HG03354 (cell line): ENCODE measurements at regions not wholly inside any gene's neighbourhood (a gene's known extent, or its start where the extent isn't known, plus 50 kb on each side); places are given as distances from the start of the nearest gene placed in this dataset.

ENCODE experiments used
- ATAC-seq: cut with Tn5 transposase; IDR thresholded peaks from one replicate; pipeline ENCODE4 v1.9.1; 2021; ENCODE audit warnings: mild to moderate bottlenecking; ENCODE audit not compliant: unreplicated experiment, poor library complexity, severe bottlenecking

- ATAC-seq = no peak
Observed at GRCh38 chr9:107707428-107707837, 217.9 kb upstream of the KLF4 start.

DNA sequence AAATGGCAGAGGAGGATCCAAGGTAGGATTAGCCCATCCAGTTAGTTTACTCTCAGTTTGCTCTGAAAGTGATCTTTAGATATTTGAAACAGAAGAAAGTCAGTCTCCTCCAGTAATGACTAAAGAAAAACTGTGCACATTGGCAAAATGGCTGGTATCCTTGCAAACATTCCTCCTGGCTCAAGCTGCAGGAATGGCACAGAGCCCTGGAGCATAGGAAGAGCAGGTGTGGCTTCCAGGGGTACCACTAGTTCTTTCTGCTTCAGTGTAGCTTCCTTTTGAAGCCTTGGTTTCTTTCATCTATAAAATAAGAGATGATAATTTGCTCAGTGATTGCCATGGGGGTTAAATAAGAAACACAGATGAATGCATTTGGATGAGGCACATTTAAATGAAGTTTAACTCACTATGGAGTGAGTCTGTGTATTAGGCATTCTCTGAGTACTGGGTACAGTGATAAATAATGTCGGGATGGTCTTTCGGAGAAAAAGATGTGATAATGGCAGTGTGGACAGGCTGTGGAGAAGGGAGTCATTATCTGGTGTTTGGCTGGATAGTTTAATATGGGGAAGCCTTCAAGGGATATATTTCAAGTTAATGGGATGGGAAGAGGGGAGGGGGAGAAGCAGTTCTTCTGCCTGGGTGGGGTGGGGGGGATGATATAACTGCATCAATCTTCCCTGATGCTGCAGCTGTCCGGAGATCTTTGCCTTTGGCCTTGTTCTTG, 217.3 kb upstream of the KLF4 start:
- no peak for ATAC-seq

GRCh38 chr9:107705521-107705920, 216.0 kb upstream of the KLF4 start:
- no peak for ATAC-seq

DNA sequence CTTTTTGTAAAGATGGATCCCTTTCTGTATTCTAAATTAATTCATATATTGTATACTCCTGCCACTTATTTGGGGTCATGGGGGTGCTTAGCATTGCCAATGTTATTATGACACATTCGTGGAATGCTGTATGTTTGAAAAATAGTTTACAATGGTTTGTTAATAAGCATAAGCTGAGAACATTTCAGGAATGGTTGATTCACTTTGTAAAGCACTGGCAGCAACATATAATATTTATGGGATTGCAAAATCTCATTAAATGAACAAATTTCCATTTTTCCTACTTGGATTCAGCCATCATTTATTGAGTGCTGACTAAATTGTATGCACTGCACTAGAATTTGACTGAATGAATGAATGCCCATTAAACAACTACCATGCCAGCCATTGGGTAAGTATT, 215.2 kb upstream of the KLF4 start:
- ATAC-seq = no peak

DNA sequence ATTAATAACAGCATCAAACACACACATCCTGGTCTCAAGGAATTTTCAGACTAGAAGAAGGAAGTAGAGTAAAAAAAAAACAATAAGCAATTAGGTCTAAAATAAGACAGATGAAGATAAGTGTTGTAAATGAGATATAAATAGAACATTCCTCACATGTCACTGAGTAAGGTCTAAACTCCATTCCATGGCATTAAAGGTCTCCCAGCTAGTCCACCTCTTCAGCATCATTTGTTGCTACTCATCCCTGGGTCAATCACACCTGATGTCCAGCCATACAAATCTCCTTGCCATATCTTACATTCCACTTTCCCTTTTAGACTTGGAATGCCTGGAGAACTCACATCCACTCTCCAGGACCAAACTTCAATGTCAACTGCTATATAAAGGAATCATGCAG, 214.1 kb upstream of the KLF4 start:
- ATAC-seq = no peak

- ATAC-seq = no peak
Observed at GRCh38 chr9:107700847-107701246, 211.3 kb upstream of the KLF4 start.

DNA sequence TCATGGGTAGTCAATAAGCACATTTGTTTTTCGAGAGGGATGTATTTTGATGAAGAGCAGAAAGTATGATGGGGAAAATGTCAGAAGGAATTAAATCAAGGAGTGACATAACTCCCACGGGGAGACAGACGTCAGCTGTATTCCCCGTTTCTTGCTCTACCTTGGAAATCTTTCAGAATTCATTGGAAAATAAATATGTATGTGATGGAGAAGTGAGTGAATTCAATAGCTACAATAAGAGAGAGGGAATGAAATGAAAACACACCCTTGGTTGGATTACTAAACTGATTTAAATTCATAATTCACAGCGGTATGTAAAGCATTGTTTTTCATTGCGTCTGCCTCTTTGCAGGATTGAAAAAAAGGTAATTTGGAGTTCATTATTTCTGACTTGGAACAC, 209.7 kb upstream of the KLF4 start:
- ATAC-seq = no peak

GRCh38 chr9:107698779-107699178, 209.2 kb upstream of the KLF4 start:
- ATAC-seq = no peak

GRCh38 chr9:107696302-107696701, 206.7 kb upstream of the KLF4 start:
- ATAC-seq = no peak

- ATAC-seq = no peak
Observed at GRCh38 chr9:107694390-107694789, 204.8 kb upstream of the KLF4 start.

DNA sequence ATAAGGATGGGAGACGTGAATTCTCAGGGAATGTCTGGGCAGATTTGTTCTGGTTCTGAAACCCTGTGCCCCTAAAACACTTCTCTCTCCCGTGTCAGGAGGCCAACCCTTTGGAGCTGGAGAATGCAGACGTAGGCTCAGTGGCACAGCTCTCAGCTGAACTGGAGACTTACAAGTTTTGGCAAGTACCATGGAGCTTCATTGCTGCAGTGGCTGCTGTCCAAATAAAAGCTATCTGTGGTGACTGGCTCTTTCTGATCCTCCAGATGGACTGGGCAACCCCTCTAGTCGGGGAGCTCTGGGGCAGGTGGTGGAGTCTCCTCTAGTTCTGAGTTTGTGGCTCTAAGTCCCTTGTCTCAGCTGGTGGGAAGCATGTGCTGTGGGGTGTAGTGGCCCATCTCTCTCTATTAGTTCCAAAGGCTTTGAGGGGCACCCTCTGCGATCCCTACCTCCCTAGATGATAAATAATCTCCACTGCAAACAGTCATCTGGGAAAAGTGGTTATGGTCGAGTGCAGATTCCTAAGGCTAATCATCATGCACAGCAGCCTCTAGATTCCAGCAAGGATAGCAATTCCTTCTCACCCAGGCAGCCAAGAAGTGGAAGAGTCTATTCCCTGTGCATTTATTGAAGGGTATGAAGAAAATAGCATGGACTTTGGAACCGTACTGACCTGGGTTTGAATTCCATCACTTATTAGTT, 204.2 kb upstream of the KLF4 start:
- no peak for ATAC-seq

DNA sequence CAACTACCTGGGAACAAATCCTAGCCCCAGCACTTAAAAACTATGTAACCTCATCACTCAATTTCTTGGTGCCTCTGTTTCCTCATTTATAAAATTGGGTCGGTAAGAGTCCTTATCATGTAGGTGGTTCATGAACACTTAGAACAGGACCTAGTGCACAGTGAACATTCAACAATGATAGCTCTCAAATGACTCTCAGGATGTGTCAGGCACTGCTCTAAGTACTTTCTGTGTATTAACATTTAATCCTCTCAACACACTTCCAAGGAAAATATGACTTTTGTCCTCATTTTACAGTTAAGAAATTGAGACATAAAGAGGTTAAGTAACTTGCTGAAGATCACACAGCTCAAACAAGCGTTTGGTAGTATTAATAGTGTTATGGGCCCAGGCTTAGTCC, 202.1 kb upstream of the KLF4 start:
- ATAC-seq = no peak

GRCh38 chr9:107690021-107690420, 200.5 kb upstream of the KLF4 start:
- no peak for ATAC-seq

DNA sequence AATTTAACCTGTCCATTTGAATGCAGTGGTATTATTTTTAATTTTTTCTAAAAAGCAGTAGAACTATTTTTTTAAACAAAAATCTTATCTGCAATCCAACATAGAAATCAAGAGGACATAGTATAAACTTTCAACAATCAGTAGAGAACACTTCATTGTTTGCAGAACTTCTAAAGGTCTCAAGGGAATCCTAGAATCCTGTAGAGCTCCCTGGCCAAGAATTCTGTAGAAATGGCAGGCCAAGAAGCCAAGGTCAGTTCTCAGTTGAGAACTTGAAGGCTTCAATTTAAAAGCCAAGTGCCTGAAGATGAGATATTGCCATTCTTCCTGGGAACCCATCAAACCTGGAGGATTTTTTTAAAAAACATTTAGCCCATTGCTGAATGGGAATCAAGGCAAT, 199.2 kb upstream of the KLF4 start:
- ATAC-seq = no peak

DNA sequence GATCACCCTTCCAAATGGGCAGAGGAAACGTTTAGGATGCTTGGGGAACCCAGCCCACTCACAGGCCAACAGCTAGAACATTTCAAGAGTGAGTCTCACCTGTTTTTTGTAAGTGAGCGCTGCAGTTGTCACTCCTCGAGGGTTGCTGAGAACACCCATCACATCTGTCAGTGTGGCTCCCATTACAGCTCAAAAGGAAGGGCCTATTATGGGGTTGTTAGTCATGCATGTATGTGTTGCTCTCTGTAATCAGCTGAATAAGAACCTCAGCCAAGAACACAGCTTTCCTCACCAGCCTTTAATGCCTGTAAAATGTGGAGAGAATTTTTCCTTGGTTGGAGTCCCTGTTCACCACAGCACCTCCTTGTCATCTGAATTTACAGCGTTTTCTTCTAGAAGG, 196.3 kb upstream of the KLF4 start:
- no peak for ATAC-seq

DNA sequence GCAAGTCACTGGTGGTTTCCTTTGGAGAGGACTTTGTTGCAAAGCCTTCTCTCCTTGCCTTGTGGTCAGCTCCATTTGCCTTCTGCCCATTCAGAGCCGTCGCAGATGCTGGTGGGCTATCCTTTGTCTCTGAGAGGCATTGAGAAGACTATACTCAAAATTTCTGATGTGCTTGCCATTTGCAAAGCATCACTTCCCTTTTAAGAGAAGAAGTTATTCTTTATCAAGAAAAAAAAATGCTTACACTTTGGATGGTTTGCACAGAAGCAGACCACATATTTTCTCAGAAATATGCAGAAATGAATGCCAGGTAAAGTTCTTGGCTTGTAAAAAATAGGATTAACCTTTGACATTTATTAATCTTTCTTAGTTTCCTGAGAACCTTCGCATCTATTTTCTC, 195.8 kb upstream of the KLF4 start:
- ATAC-seq = no peak

DNA sequence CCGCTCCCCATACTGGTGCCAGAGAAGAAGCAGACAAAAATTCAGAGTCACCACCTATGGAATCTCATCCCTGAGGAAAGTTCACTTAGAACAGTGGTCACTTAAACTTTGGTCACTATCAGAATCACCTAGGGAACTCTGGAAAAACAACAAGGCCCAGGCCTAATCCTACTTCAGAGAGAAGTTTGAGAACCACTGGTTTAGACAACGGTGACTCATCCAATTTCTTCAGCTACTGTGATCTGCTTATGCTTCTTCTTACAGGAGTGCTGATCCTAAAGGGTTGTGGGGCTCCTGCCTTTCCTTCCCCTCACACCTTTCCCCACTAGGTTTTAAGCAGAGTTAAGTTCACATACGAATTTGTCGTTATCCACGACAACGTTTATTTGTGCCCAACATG, 194.7 kb upstream of the KLF4 start:
- no peak for ATAC-seq

- no peak for ATAC-seq
Observed at GRCh38 chr9:107683566-107683965, 194.0 kb upstream of the KLF4 start.

- ATAC-seq = no peak
Observed at GRCh38 chr9:107681988-107682387, 192.4 kb upstream of the KLF4 start.

DNA sequence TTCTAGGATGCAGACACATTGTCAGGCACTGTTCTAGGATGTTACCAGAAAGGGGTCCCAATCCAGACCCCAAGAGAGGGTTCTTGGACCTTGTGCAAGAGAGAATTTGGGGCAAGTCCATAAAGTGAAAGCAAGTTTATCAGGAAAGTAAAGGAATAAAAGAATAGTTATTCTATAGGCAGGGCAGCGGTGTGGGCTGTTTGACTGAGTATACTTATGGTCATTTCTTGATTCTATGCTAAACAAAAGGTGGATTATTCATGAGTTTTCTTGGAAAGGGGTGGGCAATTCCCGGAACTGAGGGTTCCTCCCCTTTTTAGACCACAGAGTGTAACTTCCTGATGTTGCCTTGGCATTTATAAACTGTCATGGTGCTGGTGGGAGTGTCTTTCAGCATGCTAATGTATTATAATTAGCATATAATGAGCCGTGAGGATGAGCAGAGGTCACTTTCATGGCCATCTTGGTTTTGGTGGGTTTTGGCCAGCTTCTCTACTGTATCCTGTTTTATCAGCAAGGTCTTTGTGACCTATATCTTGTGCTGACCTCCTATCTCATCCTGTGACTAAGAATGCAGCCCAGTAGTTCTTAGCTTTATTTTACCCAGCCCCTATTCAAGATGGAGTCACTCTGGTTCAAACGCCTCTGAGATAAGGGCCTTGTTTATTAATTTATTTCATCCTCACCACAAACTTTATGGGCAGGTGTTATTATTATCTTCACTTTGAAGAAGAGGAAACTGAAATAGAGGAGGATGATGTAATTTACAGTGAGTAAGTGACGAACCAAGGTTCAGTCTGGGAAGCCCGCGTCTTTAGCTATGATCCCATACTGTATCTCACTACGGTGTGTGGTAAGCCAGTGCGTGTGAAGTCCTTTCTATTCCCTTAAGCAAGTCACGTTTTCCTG, 186.0 kb upstream of the KLF4 start:
- ATAC-seq = no peak
